H9 (cell line): ENCODE measurements at regions not wholly inside any gene's neighbourhood (a gene's known extent, or its start where the extent isn't known, plus 50 kb on each side); places are given as distances from the start of the nearest gene placed in this dataset.
A peak's percentile ranks its signal among the peaks of the same experiment; 100 is the strongest.

Experiments used
- DNase-seq: peaks from one replicate; pipeline ENCODE4 v3.0.0-alpha.2; 2017
- H2AFZ ChIP-seq: one replicate; pipeline ENCODE4 v1.6.1; 2013; ENCODE audit warnings: mild to moderate bottlenecking, low read length, control low read depth, moderate library complexity
- H2AK5ac ChIP-seq: 2 replicates; pipeline ENCODE4 v1.6.1; 2013; ENCODE audit warnings: low read length, control low read depth, mixed read lengths; ENCODE audit not compliant: insufficient read length
- H2BK120ac ChIP-seq: one replicate; pipeline ENCODE4 v1.6.1; 2013; ENCODE audit warnings: low read depth, mild to moderate bottlenecking, low read length, control low read depth, inconsistent platforms; ENCODE audit not compliant: poor library complexity, severe bottlenecking
- H2BK12ac ChIP-seq: 2 replicates; pipeline ENCODE4 v1.6.1; 2013; ENCODE audit warnings: low read length, control low read depth, mixed read lengths, low read depth; ENCODE audit not compliant: insufficient read length
- H2BK15ac ChIP-seq: 2 replicates; pipeline ENCODE4 v1.6.1; 2013; ENCODE audit warnings: low read depth, low read length, control low read depth
- H2BK20ac ChIP-seq: one replicate; pipeline ENCODE4 v1.6.1; 2013; ENCODE audit warnings: low read depth, mild to moderate bottlenecking, low read length, control low read depth, inconsistent platforms; ENCODE audit not compliant: poor library complexity, severe bottlenecking
- H2BK5ac ChIP-seq: 2 replicates; pipeline ENCODE4 v1.6.1; 2013; ENCODE audit warnings: low read length, control low read depth, mixed read lengths; ENCODE audit not compliant: insufficient read length
- H3K14ac ChIP-seq: 2 replicates; pipeline ENCODE4 v1.6.1; 2013; ENCODE audit warnings: low read length, control low read depth; ENCODE audit not compliant: insufficient read depth
- H3K18ac ChIP-seq: 2 replicates; pipeline ENCODE4 v1.6.1; 2013; ENCODE audit warnings: low read depth, mild to moderate bottlenecking, mixed read lengths, low read length, control low read depth; ENCODE audit not compliant: insufficient read length
- H3K23ac ChIP-seq: 2 replicates; pipeline ENCODE4 v1.6.1; 2013; ENCODE audit warnings: low read length, control low read depth, mixed read lengths, low read depth; ENCODE audit not compliant: insufficient read length
- H3K23me2 ChIP-seq: 2 replicates; pipeline ENCODE4 v1.6.1; 2013; ENCODE audit warnings: low read depth, mild to moderate bottlenecking, mixed read lengths, low read length, control low read depth; ENCODE audit not compliant: insufficient read length, poor library complexity, severe bottlenecking
- H3K27ac ChIP-seq: 2 replicates; pipeline ENCODE4 v1.5.1; 2013; ENCODE audit warnings: low read length, control low read depth, mixed read lengths, low read depth; ENCODE audit not compliant: insufficient read length
- H3K27me3 ChIP-seq: 2 replicates; pipeline ENCODE4 v1.6.1; 2013; ENCODE audit warnings: low read length, control low read depth, inconsistent platforms; ENCODE audit not compliant: insufficient read depth
- H3K4ac ChIP-seq: 2 replicates; pipeline ENCODE4 v1.6.1; 2013; ENCODE audit warnings: low read depth, mild to moderate bottlenecking, control low read depth, inconsistent platforms, low read length, moderate library complexity
- H3K4me1 ChIP-seq: 2 replicates; pipeline ENCODE4 v1.6.1; 2013; ENCODE audit warnings: low read length, control low read depth, inconsistent platforms; ENCODE audit not compliant: insufficient read depth
- H3K4me2 ChIP-seq: 2 replicates; pipeline ENCODE4 v1.6.1; 2013; ENCODE audit warnings: low read length, control low read depth, mixed read lengths; ENCODE audit not compliant: insufficient read length, insufficient read depth
- H3K56ac ChIP-seq: 2 replicates; pipeline ENCODE4 v1.6.1; 2013; ENCODE audit warnings: low read depth, mild to moderate bottlenecking, mixed read lengths, low read length, control low read depth; ENCODE audit not compliant: insufficient read length
- H3K79me1 ChIP-seq: 2 replicates; pipeline ENCODE4 v1.6.1; 2013; ENCODE audit warnings: low read depth, mild to moderate bottlenecking, moderate library complexity, low read length, control low read depth, inconsistent platforms; ENCODE audit not compliant: insufficient read depth, poor library complexity, severe bottlenecking
- H3K79me2 ChIP-seq: 2 replicates; pipeline ENCODE4 v1.6.1; 2013; ENCODE audit warnings: low read length, control low read depth, inconsistent platforms; ENCODE audit not compliant: insufficient read depth
- H3K9ac ChIP-seq: 2 replicates; pipeline ENCODE4 v1.6.1; 2013; ENCODE audit warnings: low read length, control low read depth, mixed read lengths; ENCODE audit not compliant: insufficient read length; ENCODE audit errors: extremely low read depth
- H3K9me3 ChIP-seq: one replicate; pipeline ENCODE4 v1.6.1; 2013; ENCODE audit warnings: low read depth, low read length, inconsistent platforms; ENCODE audit not compliant: control insufficient read depth
- H3T11ph ChIP-seq: one replicate; pipeline ENCODE4 v1.6.1; 2013; ENCODE audit warnings: mild to moderate bottlenecking, low read length, control low read depth, inconsistent platforms
- H4K20me1 ChIP-seq: one replicate; pipeline ENCODE4 v1.6.1; 2013; ENCODE audit not compliant: control insufficient read depth, insufficient read length, insufficient read depth
- H4K5ac ChIP-seq: 2 replicates; pipeline ENCODE4 v1.6.1; 2013; ENCODE audit warnings: low read depth, mild to moderate bottlenecking, mixed read lengths, low read length, control low read depth; ENCODE audit not compliant: insufficient read length
- H4K8ac ChIP-seq: replicated peaks from 2 replicates; pipeline ENCODE4 v1.6.1; 2013; ENCODE audit warnings: low read length, control low read depth, mixed read lengths, low read depth; ENCODE audit not compliant: insufficient read length
- H4K91ac ChIP-seq: 2 replicates; pipeline ENCODE4 v1.6.1; 2013; ENCODE audit warnings: low read depth, mild to moderate bottlenecking, moderate library complexity, mixed read lengths, low read length, control low read depth; ENCODE audit not compliant: insufficient read length
- H3K27ac Mint-ChIP-seq, 3 experiments: 2 replicates in 2 of 3; 3 replicates in 1 of 3; pipeline ENCODE4 v1.8.0; 2020 to 2021; ENCODE audit warnings: mixed read lengths in 3 of 3, mild to moderate bottlenecking in 1 of 3, moderate library complexity in 1 of 3
- H3K27me3 Mint-ChIP-seq: 2 replicates; pipeline ENCODE4 v1.8.0; 2021; ENCODE audit warnings: low read depth, mild to moderate bottlenecking, moderate library complexity, mixed read lengths
- H3K36me3 Mint-ChIP-seq, 3 experiments: 2 replicates in 2 of 3; 3 replicates in 1 of 3; pipeline ENCODE4 v1.8.0; 2020 to 2021; ENCODE audit warnings: low read depth in 3 of 3, mixed read lengths in 3 of 3; ENCODE audit not compliant: insufficient read depth in 1 of 3
- H3K4me1 Mint-ChIP-seq, 2 experiments: 2 replicates each; pipeline ENCODE4 v1.8.0; 2020; ENCODE audit warnings: mixed read lengths in 2 of 2
- H3K4me3 Mint-ChIP-seq, 2 experiments: 2 replicates in 1 of 2; 3 replicates in 1 of 2; pipeline ENCODE4 v1.8.0; 2020 to 2021; ENCODE audit warnings: mild to moderate bottlenecking in 2 of 2, mixed read lengths in 2 of 2, moderate library complexity in 1 of 2
- H3K9me3 Mint-ChIP-seq, 2 experiments: 2 replicates in 1 of 2; 3 replicates in 1 of 2; pipeline ENCODE4 v1.8.0; 2020; ENCODE audit warnings: mild to moderate bottlenecking in 2 of 2, mixed read lengths in 2 of 2, moderate library complexity in 1 of 2
- CTCF ChIP-seq: fragments of 200-600 bp; sonication (generic); conservative IDR thresholded peaks from 3 replicates; pipeline ENCODE4 v1.8.0; 2021; ENCODE audit warnings: antibody characterized with exemption, mild to moderate bottlenecking
- WGBS: extraction: QIAGEN DNeasy Blood & Tissue Kit; methylation state at CpG from one replicate; pipeline ENCODE4 v1.1.7; 2013; ENCODE audit warnings: missing lambda C conversion rate, low lambda C conversion rate, mixed read lengths; ENCODE audit not compliant: insufficient read length; ENCODE audit errors: extremely low coverage; 5-methylcytosine and 5-hydroxymethylcytosine counted together

GRCh38 chr18:9016633-9017166, 85.8 kb upstream of the NDUFV2 start:
- Histone ChIP-seq H2AFZ (no peak overlapping the region), H3K9me3 (no peaks in the 10 kb centered on the region), H3K79me2 (no peaks in the 10 kb centered on the region), H2BK5ac (no peak overlapping the region), H2BK12ac (no peak overlapping the region), H4K5ac (no peak overlapping the region), H3K56ac (no peak overlapping the region), H3K23ac (no peak overlapping the region), H3K27ac (no peak overlapping the region), H4K20me1 (no peaks in the 10 kb centered on the region), H3K27me3 (no peaks in the 10 kb centered on the region), H3K4me1 (no peaks in the 10 kb centered on the region; the same call in 1 of the 2 replicates), H4K91ac (no peak overlapping the region), H2BK15ac (no peak overlapping the region), H3T11ph (no peak overlapping the region), H2BK20ac (no peak overlapping the region), H3K4me2 (no peak overlapping the region), H3K9ac (no peak overlapping the region), H3K4ac (no peak overlapping the region), H3K79me1 (no peaks in the 10 kb centered on the region), H3K18ac (peak overlapping the region; percentile 78), H2BK120ac (no peak overlapping the region), H3K14ac (peak overlapping the region; percentile 66; the same call in 1 of the 2 replicates), H3K23me2 (no peaks in the 10 kb centered on the region), H4K8ac (no peak overlapping the region), H2AK5ac (no peak overlapping the region)
- H3K9me3 Mint-ChIP-seq: peaks cover 7 to 9% of the 10 kb centered on the region in 2 experiments
- no CpG with 5 or more reads among the region's 16 CpGs for WGBS
- no peak overlapping the region; a peak in 1 of 7 replicates for H3K27ac Mint-ChIP-seq
- peaks cover 2% of the 10 kb centered on the region; the same call in 1 of the 2 replicates for H3K27me3 Mint-ChIP-seq
- TF ChIP-seq CTCF: no peak
- H3K4me3 Mint-ChIP-seq: no peak overlapping the region
- DNase-seq: peak; percentile 80
- peaks cover 2 to 11% (median 4%) of the 10 kb centered on the region in 3 experiments; a peak in 5 of 7 replicates for H3K36me3 Mint-ChIP-seq
- peaks cover 15 to 18% of the 10 kb centered on the region in 2 experiments for H3K4me1 Mint-ChIP-seq
